Limb (tissue), 2 donors: ENCODE measurements at regions not wholly inside any gene's neighbourhood (a gene's known extent, or its start where the extent isn't known, plus 50 kb on each side); places are given as distances from the start of the nearest gene placed in this dataset.

ENCODE experiments used
- DNase-seq, 2 donors: peaks; one replicate each; pipeline ENCODE4 v3.0.0-alpha.2; 2016; ENCODE audit errors: extremely low spot score in 2 of 2

GRCh38 chr11:23668324-23668723, 808.0 kb upstream of the CCDC179 start:
- DNase-seq, result no peak

GRCh38 chr11:23673366-23673765, 813.1 kb upstream of the CCDC179 start:
- no peak for DNase-seq

DNA sequence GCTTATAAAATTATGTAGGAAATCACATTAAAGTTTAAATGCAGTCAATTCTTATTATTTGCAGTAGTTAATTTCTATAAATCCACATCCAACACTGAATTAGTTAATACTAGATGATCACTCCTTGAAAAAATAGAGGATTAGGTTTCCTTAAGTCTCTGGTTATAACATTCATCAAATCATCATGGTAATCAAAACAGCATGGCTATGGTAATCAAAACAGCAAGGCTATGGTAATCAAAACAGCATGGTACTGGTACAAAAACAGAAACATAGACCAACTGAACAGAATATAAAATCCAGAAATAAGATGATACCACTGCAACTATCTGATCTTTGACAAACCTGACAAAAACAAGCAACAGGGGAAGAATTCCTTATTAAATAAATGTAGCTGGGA, 814.6 kb upstream of the CCDC179 start:
- no peak for DNase-seq

- no peak for DNase-seq
Observed at GRCh38 chr11:23679041-23679440, 817.8 kb upstream of the LUZP2 start.

- no peak for DNase-seq
Observed at GRCh38 chr11:23679981-23680380, 816.9 kb upstream of the LUZP2 start.

- DNase-seq, result no peak
Observed at GRCh38 chr11:23680488-23681230, 816.2 kb upstream of the LUZP2 start.

GRCh38 chr11:23684701-23685100, 812.2 kb upstream of the LUZP2 start:
- DNase-seq, result no peak

DNA sequence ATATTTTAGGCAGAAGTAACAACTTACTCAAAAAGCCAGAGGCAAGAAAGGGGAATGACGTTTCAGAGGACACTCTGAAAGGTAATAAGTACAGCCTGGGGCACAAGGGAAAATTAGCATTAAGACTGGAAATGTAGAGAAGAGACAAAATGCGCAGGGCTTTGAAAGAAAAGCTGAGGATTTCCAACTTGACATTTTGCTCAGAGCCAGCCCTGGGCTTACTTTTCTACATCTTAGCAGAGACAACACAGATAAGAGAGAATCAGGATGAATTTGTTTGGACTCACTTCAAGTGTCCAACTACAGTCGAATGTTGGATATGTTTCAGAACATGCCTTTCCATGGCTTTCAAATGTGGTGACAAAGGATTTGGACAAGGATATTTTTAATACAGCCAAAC, 808.9 kb upstream of the LUZP2 start:
- no peak for DNase-seq

GRCh38 chr11:23688411-23688810, 808.4 kb upstream of the LUZP2 start:
- DNase-seq, result no peak

- DNase-seq, result no peak
Observed at GRCh38 chr11:23688835-23689234, 808.0 kb upstream of the LUZP2 start.

DNA sequence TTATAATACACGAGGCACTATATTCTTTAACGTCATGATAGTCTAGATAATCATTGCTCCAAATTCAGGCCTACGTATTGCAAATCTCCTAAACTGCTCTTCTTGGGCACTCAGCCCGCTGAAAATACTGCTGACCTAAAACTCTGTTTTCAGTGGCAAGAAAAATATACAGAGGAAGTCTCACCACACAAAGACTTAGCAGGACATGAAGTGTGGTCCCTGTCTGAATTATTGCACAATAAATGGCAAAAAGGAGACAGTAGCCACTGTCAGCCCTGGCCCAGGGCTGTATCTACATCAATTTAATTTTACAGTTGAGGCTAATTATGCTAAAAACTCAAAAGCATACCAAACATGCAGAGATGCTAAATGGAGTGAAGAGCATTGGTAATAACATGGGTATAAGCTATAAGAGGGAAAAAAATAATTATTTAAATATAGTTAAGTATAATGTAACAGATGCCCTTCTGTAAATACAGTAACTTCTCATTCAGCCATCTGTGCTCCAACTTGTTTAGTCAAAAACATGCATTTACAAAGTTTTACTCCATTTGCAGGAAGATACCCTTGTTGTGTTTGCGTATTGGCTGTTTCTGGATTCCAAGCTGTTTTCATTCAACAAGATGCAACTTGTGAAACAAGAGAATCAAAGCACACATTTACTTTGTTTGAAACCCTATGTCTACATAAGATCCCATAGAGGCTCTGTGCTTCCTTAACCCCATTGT, 800.0 kb upstream of the LUZP2 start:
- no peak for DNase-seq

GRCh38 chr11:23704183-23704582, 792.7 kb upstream of the LUZP2 start:
- DNase-seq, result no peak

GRCh38 chr11:23711981-23712380, 784.9 kb upstream of the LUZP2 start:
- DNase-seq, result no peak

- DNase-seq, result no peak
Observed at GRCh38 chr11:23719016-23719415, 777.8 kb upstream of the LUZP2 start.

DNA sequence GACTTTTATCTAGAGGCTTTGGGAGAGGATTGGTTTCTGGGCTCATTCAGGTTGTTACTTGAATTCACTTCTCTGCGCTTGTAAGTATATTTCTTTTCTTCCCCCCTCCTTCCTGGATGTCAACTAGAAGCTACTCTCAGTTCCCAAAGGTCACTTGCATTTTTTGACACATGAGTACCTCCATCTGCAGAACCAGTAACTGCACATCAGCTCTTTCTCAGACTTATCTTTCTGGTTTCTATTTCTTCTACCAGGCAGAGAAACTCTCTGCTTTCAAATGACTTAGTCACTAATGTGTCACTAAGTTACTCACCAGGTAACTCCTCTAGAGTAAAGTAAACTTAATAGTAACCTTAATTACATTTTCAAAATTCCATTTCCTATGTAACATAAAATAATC, 773.0 kb upstream of the LUZP2 start:
- DNase-seq, result no peak

GRCh38 chr11:23725752-23726151, 771.1 kb upstream of the LUZP2 start:
- no peak for DNase-seq

DNA sequence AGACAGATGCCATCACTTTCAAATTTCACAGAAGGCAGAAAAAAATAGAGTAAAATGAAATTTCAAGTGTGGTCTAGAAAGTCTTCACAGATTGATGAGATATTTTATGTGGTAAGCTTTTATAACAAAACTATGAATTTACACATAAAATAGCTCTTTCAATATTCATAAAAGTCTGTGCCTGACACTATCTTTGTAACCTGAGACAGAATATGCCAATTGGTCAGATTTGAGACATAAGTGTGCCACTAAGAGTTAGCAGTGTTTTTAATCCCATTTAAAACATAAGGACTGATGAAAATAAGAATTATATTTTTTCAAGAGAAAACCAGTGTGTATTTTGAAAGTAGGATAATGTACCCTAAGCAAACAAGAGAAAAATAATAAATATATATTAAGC, 769.5 kb upstream of the LUZP2 start:
- DNase-seq, result no peak

DNA sequence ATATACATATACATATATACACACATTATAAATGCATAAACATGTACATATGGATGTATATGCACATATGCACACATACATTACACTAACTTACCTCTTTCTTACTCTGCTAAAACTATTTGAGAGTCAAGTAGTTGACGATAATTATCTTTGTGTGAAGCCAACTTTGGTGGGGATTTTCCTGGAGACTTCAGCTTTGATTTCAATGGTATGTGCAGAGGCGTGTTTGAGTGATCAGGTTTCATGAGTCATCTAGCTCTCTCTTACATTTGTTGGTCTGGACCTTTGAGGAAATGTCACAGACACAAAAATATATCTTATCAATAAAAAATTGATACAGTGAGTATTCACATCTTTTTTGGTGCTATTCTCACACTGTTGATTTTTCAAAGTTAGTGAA, 769.1 kb upstream of the LUZP2 start:
- peak in 1 of 2 donors; percentile 10 for DNase-seq

GRCh38 chr11:23729088-23729487, 767.8 kb upstream of the LUZP2 start:
- DNase-seq, result no peak

DNA sequence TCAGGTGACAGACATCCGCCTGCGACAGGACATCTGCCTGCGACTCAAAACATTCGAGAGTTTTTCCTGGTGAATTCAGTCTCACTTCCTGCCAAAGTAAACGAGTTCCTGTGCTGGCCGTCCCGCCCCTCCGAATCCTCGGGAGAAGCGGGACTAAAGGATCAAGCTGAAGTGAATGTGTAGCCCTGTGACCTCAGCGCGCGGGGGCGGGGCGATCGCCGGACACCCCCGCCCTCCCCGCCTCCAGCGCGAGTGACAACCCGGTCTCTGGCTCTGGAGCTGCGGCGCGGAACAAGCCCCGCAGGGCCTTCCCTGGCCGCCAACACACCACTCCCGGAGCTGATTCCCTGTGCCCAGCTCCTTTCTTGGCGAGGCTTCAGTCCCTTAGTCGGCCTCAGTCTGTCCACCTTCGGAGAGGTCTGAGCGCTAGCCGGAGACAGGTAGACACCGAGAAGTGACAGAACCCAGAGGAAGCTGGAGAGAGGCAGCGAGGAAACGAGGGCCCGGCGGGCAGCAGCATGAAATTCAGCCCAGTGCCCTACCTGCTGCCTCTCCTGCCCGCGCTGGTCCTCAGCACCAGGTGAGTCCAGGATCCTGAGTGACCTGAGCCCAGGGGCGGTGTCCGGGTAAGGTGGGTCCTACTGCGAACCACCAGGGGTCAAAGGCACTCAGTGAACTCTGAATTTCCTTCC, 766.4 kb upstream of the LUZP2 start:
- DNase-seq, result no peak

DNA sequence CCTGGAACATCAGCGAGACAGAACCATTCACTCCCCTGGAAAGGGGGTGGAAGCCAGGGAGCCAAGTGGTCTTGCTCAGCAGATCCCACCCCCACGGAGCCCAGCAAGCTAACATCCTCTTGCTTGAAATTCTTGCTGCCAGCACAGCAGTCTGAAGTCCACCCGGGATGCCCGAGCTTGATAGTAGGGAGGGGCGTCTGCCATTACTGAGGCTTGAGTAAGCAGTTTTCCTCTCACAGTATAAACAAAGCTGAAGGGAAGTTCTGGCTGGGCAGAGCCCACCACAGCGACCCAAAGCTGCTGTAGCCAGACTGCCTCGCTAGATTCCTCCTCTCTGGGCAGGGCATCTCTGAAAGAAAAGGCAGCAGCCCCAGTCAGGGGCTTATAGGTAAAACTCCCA, 764.8 kb upstream of the LUZP2 start:
- no peak for DNase-seq

GRCh38 chr11:23746896-23747295, 750.0 kb upstream of the LUZP2 start:
- DNase-seq, result no peak
